HG02642 (cell line): ENCODE measurements at regions not wholly inside any gene's neighbourhood (a gene's known extent, or its start where the extent isn't known, plus 50 kb on each side); places are given as distances from the start of the nearest gene placed in this dataset.

Source experiments
- ATAC-seq: cut with Tn5 transposase; IDR thresholded peaks from one replicate; pipeline ENCODE4 v1.9.1; 2021; ENCODE audit warnings: mild to moderate bottlenecking; ENCODE audit not compliant: unreplicated experiment, poor library complexity

DNA sequence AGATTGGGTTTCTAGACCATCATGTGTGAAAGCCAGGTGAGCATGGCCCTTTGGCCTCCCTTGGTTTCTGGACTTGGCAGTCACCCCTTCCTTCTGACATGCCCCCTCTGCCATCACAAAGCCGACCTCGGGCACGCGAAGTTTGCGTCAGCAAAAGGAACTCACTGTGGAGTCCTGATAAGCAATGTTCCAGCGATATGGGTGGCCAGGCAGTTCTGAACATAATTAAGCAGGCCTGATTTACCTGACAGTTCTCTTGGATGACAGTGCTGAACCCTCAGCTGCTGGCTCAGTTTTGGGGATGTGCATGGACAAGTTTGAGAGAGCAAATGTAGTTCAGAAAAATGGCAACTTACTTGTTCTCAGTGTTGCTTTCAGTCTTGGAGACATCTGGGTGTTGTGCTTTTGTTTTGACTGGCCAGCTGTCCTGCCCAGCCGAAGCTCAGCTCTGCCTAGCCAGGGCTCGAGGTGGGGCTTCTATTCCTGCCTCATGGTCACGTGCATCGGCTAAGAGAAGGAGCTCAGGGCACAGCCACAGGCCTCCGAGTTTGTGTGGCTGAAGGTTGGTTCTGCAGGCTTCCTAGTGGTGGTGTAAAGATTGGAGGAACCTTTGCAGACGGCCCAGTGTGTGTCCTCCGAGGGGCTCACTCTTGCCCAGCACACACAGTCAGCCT is 78.3 kb downstream of the CLDN34 start:
- ATAC-seq, result no peak

GRCh38 chrX:10047133-10047532 is 80.0 kb downstream of the CLDN34 start:
- no peak for ATAC-seq

- ATAC-seq, result no peak
These were observed 80.5 kb downstream of the CLDN34 start for GRCh38 chrX:10047631-10048030.

- ATAC-seq, result no peak
These were observed 80.9 kb downstream of the CLDN34 start for GRCh38 chrX:10048076-10048475.

DNA sequence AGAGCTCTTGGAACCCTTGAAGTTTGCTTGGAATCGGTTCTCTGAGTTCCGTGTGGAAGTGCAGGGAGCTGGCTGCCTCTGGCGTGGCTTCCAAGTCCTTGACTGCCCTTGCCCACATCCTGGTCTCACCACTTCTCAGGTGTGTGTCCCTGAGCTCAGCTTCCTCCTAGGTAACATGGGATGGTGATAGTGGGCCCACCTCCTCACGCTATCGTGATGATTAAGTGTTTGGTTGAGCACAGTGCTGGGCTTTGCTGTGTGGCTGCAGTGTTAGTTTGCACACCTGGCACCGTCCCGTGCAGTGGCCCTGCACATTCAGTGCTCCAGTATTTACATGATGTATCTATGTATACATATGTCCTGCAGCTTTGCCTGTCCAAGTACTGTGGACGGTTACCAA is 81.5 kb downstream of the CLDN34 start:
- no peak for ATAC-seq

- no peak for ATAC-seq
These were observed 82.1 kb downstream of the CLDN34 start for GRCh38 chrX:10049236-10049635.

- no peak for ATAC-seq
These were observed 83.3 kb downstream of the CLDN34 start for GRCh38 chrX:10050481-10050880.

DNA sequence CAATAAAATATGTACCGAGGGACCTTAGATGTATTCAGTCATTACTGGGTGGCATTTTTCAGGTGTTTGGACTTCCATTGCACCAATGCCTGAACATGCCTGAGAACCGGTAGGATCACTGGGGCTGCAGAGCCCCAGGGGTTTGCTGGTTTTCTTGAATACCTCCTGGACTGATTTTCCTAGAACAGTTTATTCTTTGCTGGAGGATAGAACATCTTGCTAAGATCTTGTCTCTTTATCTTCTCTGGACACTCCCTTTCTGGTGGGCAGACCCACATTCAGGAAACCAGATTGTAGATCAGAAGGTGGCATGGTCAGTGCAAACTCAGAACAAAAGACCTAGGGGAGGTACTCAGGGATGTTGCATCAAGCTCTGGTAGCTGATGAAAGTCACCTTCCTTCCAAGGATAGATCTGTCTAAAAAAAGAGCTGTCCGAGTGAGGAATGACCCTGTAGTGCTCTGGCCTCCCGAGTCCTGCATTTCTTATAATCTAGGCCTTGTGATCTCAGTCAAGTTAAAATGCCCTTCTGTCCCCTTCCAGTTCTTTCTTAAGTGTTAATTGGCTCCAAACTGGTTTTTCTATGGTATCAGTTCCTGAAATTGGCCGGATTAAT is 84.8 kb downstream of the CLDN34 start:
- no peak for ATAC-seq

DNA sequence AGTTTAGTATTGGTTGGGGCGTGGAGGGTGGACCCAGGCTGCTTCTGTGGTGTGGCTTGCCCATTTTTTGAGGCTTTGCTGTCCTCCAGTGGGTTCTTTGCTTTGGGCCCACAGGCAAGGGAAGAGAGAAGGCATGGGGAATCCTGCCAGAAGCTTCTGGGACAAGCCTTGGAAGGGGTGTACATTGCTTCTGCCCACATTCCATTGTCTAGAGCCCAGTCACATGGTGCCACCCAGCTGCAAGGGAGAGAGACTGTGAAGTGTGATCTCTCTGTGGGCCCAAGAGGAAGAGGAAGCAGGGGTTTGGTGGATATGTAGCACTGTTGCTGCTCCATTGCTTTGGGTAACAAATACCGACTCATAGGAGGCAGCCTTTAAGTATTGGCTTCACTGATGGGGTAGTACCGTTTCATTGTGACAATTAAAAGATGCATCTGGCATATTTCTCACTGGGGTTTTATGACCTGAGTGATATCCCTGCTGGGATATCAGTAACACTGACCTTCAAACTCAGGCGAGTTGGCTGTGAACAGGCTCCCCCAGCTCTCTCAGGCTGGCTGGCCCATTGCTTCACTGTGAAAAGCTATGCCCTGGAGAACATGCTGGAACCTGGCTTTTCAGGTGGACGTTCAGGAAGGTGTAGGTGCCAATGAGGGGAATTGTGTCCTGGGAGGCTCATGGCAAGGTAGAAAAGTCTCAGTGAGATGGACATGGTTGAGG is 85.9 kb downstream of the CLDN34 start:
- no peak for ATAC-seq

DNA sequence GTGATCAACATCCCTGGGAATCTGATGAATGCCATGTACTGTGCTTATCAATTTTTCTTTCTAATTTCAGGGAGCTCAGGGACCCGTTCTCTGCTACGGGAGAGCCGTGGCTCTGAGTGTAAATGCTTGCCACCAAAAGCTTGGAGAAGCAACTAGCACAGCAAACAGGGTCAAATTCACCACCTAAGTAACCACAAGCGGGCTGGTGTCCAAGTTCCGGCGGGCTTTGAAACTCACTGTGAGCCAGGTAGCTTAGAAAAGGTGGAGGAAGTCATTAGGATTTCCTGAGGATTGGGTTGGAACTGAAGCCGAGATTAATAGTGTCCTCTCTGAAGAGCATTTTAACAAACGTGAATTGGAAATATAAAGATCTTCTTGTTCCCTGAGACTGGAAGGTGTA is 87.2 kb downstream of the CLDN34 start:
- no peak for ATAC-seq

GRCh38 chrX:10055430-10055829 is 88.3 kb downstream of the CLDN34 start:
- no peak for ATAC-seq

DNA sequence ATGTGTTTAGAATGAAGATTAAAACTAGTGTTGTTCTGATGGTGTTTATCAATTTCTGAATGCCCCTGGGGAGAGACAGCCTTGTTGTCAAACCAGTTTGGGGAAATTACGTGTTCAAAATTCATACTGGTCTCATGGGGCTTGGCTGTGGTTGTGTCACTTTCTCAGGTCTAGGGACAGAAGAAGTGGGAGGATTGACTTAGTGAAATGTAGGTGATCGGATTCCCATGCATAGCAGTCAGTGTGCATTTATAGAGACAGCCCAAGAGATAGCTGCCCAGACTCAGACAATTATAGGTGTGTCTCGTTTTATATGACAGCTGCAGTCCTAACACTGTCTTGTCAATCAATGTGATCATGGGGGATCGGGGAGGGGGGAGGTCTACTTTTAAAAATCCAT is 94.4 kb upstream of the CLCN4 start:
- ATAC-seq, result no peak

DNA sequence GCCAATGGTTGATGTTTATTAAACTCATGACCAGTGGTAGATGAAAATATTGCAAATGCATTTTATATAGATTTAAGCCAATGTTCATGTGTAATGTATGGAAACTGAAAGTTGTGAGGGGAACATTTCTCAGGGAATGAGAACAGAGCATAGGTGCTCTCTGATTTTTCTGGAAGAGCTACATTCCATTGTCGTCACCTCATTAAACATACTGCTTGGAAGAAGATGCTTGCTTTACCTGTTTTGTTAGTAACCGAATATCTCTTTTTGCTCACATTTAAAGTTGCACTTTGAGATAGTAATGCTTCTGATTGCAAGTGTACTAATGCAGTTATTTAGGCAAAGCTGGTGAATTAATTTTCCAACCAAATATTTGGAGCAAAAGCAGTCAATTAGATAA is 93.8 kb upstream of the CLCN4 start:
- no peak for ATAC-seq

- ATAC-seq, result no peak
These were observed 92.0 kb upstream of the CLCN4 start for GRCh38 chrX:10064736-10065135.

DNA sequence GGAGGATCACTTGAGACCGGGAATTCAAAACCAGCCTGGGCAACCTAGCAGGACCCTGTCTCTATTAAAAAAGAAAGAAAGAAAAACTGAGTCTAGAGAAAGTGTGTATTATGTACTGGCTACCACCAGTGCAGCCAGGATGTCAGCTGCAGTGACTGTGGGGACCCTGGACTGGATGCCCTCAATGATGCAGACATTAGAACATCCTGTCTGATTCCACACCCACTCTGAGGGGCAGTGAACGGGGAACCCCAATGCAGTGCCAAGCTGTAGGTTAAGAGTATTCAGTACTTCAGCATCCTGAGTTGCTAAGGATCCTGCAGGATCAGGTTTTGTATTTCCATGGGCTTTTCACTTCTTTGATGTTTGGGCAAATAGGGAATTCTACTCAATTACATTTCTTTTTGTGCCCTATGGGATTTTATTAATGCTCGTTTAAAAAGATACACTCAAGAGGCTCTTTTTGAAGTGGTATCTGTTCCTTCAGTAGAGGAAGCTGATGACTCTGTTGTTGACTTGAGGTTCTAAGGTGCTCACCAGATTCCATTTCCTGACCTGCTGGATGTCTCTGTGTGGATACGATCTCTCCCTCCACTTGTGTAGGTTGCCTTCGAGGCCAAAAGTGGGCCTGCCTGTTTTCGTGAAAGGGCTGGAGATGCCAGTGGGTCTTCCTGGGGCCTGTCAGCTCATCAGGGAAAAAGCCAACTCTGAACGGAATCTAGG is 85.9 kb upstream of the CLCN4 start:
- ATAC-seq, result no peak

DNA sequence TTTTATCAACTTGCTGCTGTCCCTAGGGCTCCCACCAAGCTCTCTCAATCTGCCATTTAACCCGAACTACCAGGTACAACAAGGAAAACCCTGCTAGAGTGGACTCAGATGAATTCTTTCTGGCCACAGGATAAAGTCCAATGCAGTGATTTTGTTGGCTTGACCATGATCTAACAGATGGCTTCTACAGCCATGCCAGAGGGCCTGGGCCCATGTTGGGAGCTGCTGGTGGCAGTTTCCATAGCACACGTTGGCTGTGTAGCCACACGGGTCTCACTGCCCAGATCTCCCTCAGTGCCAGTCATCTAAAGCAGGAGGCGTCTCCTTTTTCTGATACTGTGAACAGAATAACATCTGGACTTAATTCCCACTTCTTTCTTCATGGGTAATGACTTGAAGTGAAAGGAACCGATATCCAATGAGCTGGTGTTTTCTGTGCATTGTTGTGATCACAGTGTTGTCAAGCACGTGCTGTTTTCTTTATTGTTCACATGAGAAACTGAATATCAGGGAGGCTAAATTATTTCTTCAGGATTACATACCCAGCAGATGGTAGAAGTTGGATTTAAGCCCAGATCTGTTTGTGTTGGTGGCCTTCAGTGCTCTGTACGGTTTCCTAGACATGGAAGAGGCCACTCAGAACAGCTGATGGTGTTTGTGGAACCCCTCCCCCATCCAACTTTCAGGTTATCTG is 85.2 kb upstream of the CLCN4 start:
- no peak for ATAC-seq

- no peak for ATAC-seq
These were observed 83.8 kb upstream of the CLCN4 start for GRCh38 chrX:10072786-10073568.

DNA sequence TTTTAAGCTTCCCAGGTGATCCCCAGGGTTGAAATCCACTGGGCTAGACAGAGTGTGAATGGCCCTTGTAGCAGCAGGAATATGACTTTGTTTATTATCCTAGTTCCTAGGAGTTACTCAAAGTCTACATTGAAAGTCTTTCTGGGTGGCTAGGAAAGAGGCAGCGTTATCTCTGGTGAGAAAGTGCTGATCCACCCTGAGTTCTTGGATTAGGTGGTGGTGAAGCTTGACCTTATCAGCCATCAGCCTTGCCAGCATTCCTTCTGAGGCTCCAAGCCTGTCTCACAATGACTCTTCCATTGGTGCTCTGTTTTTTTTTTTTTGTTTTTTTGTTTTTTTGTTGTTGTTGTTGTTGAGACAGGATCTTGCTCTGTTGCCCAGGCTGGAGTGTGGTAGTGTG is 83.1 kb upstream of the CLCN4 start:
- ATAC-seq, result no peak

- no peak for ATAC-seq
These were observed 82.4 kb upstream of the CLCN4 start for GRCh38 chrX:10074241-10074941.
